BLaER1 treated with 17β-estradiol and CSF1 and Interleukin-3, amounts not matched to agents 10 nM and 100 nM (cell line): ENCODE measurements at regions not wholly inside any gene's neighbourhood (a gene's known extent, or its start where the extent isn't known, plus 50 kb on each side); places are given as distances from the start of the nearest gene placed in this dataset.

Source experiments
- H3K27ac ChIP-seq, 11 experiments: shearing (Covaris generic); formaldehyde crosslinking; 2 replicates each; pipeline ENCODE4 v1.8.1; 2022
- H3K27me3 ChIP-seq, 11 experiments: shearing (Covaris generic); formaldehyde crosslinking; 2 replicates each; pipeline ENCODE4 v1.8.1; 2022
- H3K36me3 ChIP-seq, 11 experiments: shearing (Covaris generic); formaldehyde crosslinking; 2 replicates each; pipeline ENCODE4 v1.8.1; 2022
- H3K4me1 ChIP-seq, 10 experiments: shearing (Covaris generic); formaldehyde crosslinking; 2 replicates each; pipeline ENCODE4 v1.8.1; 2022
- H3K4me2 ChIP-seq, 11 experiments: shearing (Covaris generic); formaldehyde crosslinking; 2 replicates each; pipeline ENCODE4 v1.8.1; 2022
- H3K4me3 ChIP-seq, 10 experiments: shearing (Covaris generic); formaldehyde crosslinking; 2 replicates each; pipeline ENCODE4 v1.8.1; 2022
- H3K9ac ChIP-seq, 11 experiments: shearing (Covaris generic); formaldehyde crosslinking; 2 replicates each; pipeline ENCODE4 v1.8.1; 2022
- H3K9me3 ChIP-seq, 11 experiments: shearing (Covaris generic); formaldehyde crosslinking; replicated peaks in 1 of 11; 2 replicates each; pipeline ENCODE4 v1.8.1; 2022
- H4K20me1 ChIP-seq, 11 experiments: shearing (Covaris generic); formaldehyde crosslinking; 2 replicates each; pipeline ENCODE4 v1.8.1; 2022
- Cebpa-rat ChIP-seq, 11 experiments: shearing (Covaris generic); IDR thresholded peaks; 2 replicates each; pipeline ENCODE4 v1.8.1; 2022

GRCh38 chr15:69855258-69856000 is 242.3 kb downstream of the TLE3 start:
- peaks cover 0 to 89% (median 53%) of the 10 kb centered on the region in 11 experiments; a peak in 17 of 22 replicates for H4K20me1 ChIP-seq
- TF ChIP-seq Cebpa-rat (IDR thresholded peaks at IDR 0.05): no peak
- H3K36me3 ChIP-seq: no peaks in the 10 kb centered on the region
- H3K4me2 ChIP-seq: peak overlapping the region in 10 of 11 experiments; percentile 1 to 67 (median 56); a peak in 17 of 22 replicates
- H3K27me3 ChIP-seq: peaks cover 99 to 100% (median 100%) of the 10 kb centered on the region in 11 experiments
- H3K4me3 ChIP-seq: no peak overlapping the region
- H3K9ac ChIP-seq: no peak overlapping the region
- H3K9me3 ChIP-seq: peaks cover 0 to 16% (median 0%) of the 10 kb centered on the region in 11 experiments; a peak in 7 of 22 replicates
- no peak overlapping the region for H3K27ac ChIP-seq
- H3K4me1 ChIP-seq: peaks cover 15 to 39% (median 35%) of the 10 kb centered on the region in 10 experiments

- Histone ChIP-seq H3K9ac (no peak overlapping the region), H3K27ac (no peak overlapping the region), H3K4me2 (peak overlapping the region; percentile 22 to 82 (median 69); a peak in 19 of 22 replicates), H3K4me1 (peaks cover 15 to 39% (median 35%) of the 10 kb centered on the region in 10 experiments), H3K36me3 (no peaks in the 10 kb centered on the region), H3K4me3 (no peak overlapping the region), H3K27me3 (peaks cover 99 to 100% (median 100%) of the 10 kb centered on the region in 11 experiments), H4K20me1 (peaks cover 0 to 89% (median 55%) of the 10 kb centered on the region in 11 experiments; a peak in 17 of 22 replicates), H3K9me3 (peaks cover 0 to 14% (median 0%) of the 10 kb centered on the region in 11 experiments; a peak in 7 of 22 replicates)
- TF ChIP-seq Cebpa-rat (IDR thresholded peaks at IDR 0.05): no peak
These were observed 240.5 kb downstream of the TLE3 start for GRCh38 chr15:69857250-69857649.

GRCh38 chr15:69857686-69858391 is 239.9 kb downstream of the TLE3 start:
- H4K20me1 ChIP-seq: peaks cover 0 to 88% (median 55%) of the 10 kb centered on the region in 11 experiments; a peak in 17 of 22 replicates
- TF ChIP-seq Cebpa-rat (IDR thresholded peaks at IDR 0.05): no peak
- peaks cover 0 to 8% (median 0%) of the 10 kb centered on the region in 11 experiments; a peak in 7 of 22 replicates for H3K9me3 ChIP-seq
- H3K27ac ChIP-seq: no peak overlapping the region
- peaks cover 99 to 100% (median 100%) of the 10 kb centered on the region in 11 experiments for H3K27me3 ChIP-seq
- peaks cover 15 to 39% (median 35%) of the 10 kb centered on the region in 10 experiments for H3K4me1 ChIP-seq
- peak overlapping the region; percentile 22 to 82 (median 69); a peak in 20 of 22 replicates for H3K4me2 ChIP-seq
- no peak overlapping the region for H3K9ac ChIP-seq
- H3K4me3 ChIP-seq: no peak overlapping the region
- H3K36me3 ChIP-seq: no peaks in the 10 kb centered on the region

GRCh38 chr15:69858456-69858855 is 239.3 kb downstream of the TLE3 start:
- H3K36me3 ChIP-seq: no peaks in the 10 kb centered on the region
- no peak overlapping the region for H3K27ac ChIP-seq
- TF ChIP-seq Cebpa-rat (IDR thresholded peaks at IDR 0.05): no peak
- H3K4me1 ChIP-seq: peaks cover 15 to 39% (median 35%) of the 10 kb centered on the region in 10 experiments
- peaks cover 99 to 100% (median 100%) of the 10 kb centered on the region in 11 experiments for H3K27me3 ChIP-seq
- H3K4me2 ChIP-seq: peak overlapping the region in 9 of 11 experiments; percentile 59 to 82 (median 71); a peak in 16 of 22 replicates
- H3K9me3 ChIP-seq: peaks cover 0 to 2% (median 0%) of the 10 kb centered on the region in 11 experiments; a peak in 5 of 22 replicates
- no peak overlapping the region for H3K9ac ChIP-seq
- peaks cover 0 to 83% (median 53%) of the 10 kb centered on the region in 11 experiments; a peak in 17 of 22 replicates for H4K20me1 ChIP-seq
- no peak overlapping the region for H3K4me3 ChIP-seq

GRCh38 chr15:69859866-69860265 is 237.9 kb downstream of the TLE3 start:
- Histone ChIP-seq H3K4me2 (no peak overlapping the region), H3K27me3 (peaks cover 95 to 100% (median 100%) of the 10 kb centered on the region in 11 experiments), H3K4me1 (peaks cover 15 to 37% (median 34%) of the 10 kb centered on the region in 10 experiments), H3K36me3 (no peaks in the 10 kb centered on the region), H3K4me3 (no peak overlapping the region), H3K9ac (no peak overlapping the region), H4K20me1 (peaks cover 0 to 81% (median 51%) of the 10 kb centered on the region in 11 experiments; a peak in 17 of 22 replicates), H3K27ac (no peak overlapping the region), H3K9me3 (no peaks in the 10 kb centered on the region; a peak in 1 of 22 replicates)
- TF ChIP-seq Cebpa-rat (IDR thresholded peaks at IDR 0.05): no peak

GRCh38 chr15:69860321-69860720 is 237.4 kb downstream of the TLE3 start:
- Histone ChIP-seq H3K36me3 (no peaks in the 10 kb centered on the region), H3K27ac (no peak overlapping the region), H3K9ac (no peak overlapping the region), H3K4me2 (no peak overlapping the region), H4K20me1 (peaks cover 0 to 77% (median 47%) of the 10 kb centered on the region in 11 experiments; a peak in 17 of 22 replicates), H3K4me3 (no peak overlapping the region), H3K9me3 (no peaks in the 10 kb centered on the region; a peak in 1 of 22 replicates), H3K4me1 (peaks cover 15 to 32% (median 31%) of the 10 kb centered on the region in 10 experiments), H3K27me3 (peaks cover 91 to 100% (median 100%) of the 10 kb centered on the region in 11 experiments)
- no peak for TF ChIP-seq Cebpa-rat (IDR thresholded peaks at IDR 0.05)

GRCh38 chr15:69860921-69861320 is 236.8 kb downstream of the TLE3 start:
- no peak overlapping the region for H3K4me3 ChIP-seq
- no peak overlapping the region for H3K4me2 ChIP-seq
- no peaks in the 10 kb centered on the region for H3K36me3 ChIP-seq
- no peak for TF ChIP-seq Cebpa-rat (IDR thresholded peaks at IDR 0.05)
- peaks cover 9 to 26% (median 25%) of the 10 kb centered on the region in 10 experiments for H3K4me1 ChIP-seq
- peaks cover 0 to 71% (median 41%) of the 10 kb centered on the region in 11 experiments; a peak in 17 of 22 replicates for H4K20me1 ChIP-seq
- no peaks in the 10 kb centered on the region; a peak in 1 of 22 replicates for H3K9me3 ChIP-seq
- H3K27me3 ChIP-seq: peaks cover 85 to 100% (median 100%) of the 10 kb centered on the region in 11 experiments
- H3K9ac ChIP-seq: no peak overlapping the region
- H3K27ac ChIP-seq: no peak overlapping the region

- no peak overlapping the region for H3K4me3 ChIP-seq
- H3K36me3 ChIP-seq: no peaks in the 10 kb centered on the region
- peaks cover 0 to 65% (median 35%) of the 10 kb centered on the region in 11 experiments; a peak in 17 of 22 replicates for H4K20me1 ChIP-seq
- H3K4me1 ChIP-seq: peaks cover 6 to 20% (median 19%) of the 10 kb centered on the region in 10 experiments
- no peak overlapping the region for H3K4me2 ChIP-seq
- no peak overlapping the region for H3K9ac ChIP-seq
- no peak overlapping the region for H3K27ac ChIP-seq
- TF ChIP-seq Cebpa-rat (IDR thresholded peaks at IDR 0.05): no peak
- H3K27me3 ChIP-seq: peaks cover 79 to 100% (median 97%) of the 10 kb centered on the region in 11 experiments
- H3K9me3 ChIP-seq: no peaks in the 10 kb centered on the region; a peak in 1 of 22 replicates
These were observed 236.2 kb downstream of the TLE3 start for GRCh38 chr15:69861331-69862171.
